Caco-2 (cell line): ENCODE measurements at regions not wholly inside any gene's neighbourhood (a gene's known extent, or its start where the extent isn't known, plus 50 kb on each side); places are given as distances from the start of the nearest gene placed in this dataset.

Experiments
- BruUV-seq: library from RNA; stranded (reverse); fragments of 400-500 nt; replicated peaks from 2 replicates; lab custom pipeline; 2021; lab: Mats Ljungman, UMichigan
- CTCF ChIA-PET: fragments of 300-600 bp; sonication (Branson Sonifier 250); formaldehyde crosslinking; loops from one replicate; lab custom pipeline; 2022; ENCODE audit warnings: antibody characterized with exemption; lab: Charles Lee
- POLR2A ChIA-PET: fragments of 300-600 bp; sonication (Branson Sonifier 250); formaldehyde crosslinking; loops from one replicate; lab custom pipeline; 2022; ENCODE audit warnings: antibody characterized with exemption; lab: Charles Lee
- DNase-seq, 2 experiments: peaks; one replicate each; pipeline versions ENCODE4 v3.0.0 to v3.0.0-alpha.2; 2020 to 2022
- H3K27me3 ChIP-seq: replicated peaks from 2 replicates; pipeline ENCODE4 v1.6.0; 2011; ENCODE audit warnings: low read length; ENCODE audit not compliant: control insufficient read depth, insufficient read depth
- H3K36me3 ChIP-seq: 2 replicates; pipeline ENCODE4 v1.5.1; 2011; ENCODE audit warnings: low read length; ENCODE audit not compliant: control insufficient read depth, insufficient read depth
- H3K4me1 ChIP-seq: fragments of 250-450 bp; sonication (Bioruptor Pico); 2 replicates; pipeline ENCODE4 v1.5.1; 2020; ENCODE audit warnings: mild to moderate bottlenecking
- H3K4me3 ChIP-seq: 2 replicates; pipeline ENCODE4 v1.5.1; 2011; ENCODE audit warnings: low read depth, mild to moderate bottlenecking, control low read depth, low read length
- H3K9me3 ChIP-seq: fragments of 250-450 bp; sonication (Bioruptor Pico); 2 replicates; pipeline ENCODE4 v1.5.1; 2020; ENCODE audit warnings: mild to moderate bottlenecking, moderate library complexity
- H3K27ac Mint-ChIP-seq: one replicate; pipeline ENCODE4 v1.8.0; 2022; ENCODE audit warnings: mixed read lengths; ENCODE audit not compliant: unreplicated experiment
- H3K27me3 Mint-ChIP-seq: one replicate; pipeline ENCODE4 v1.8.0; 2022; ENCODE audit warnings: mixed read lengths; ENCODE audit not compliant: insufficient read depth, unreplicated experiment
- H3K36me3 Mint-ChIP-seq: one replicate; pipeline ENCODE4 v1.8.0; 2022; ENCODE audit warnings: mild to moderate bottlenecking, mixed read lengths; ENCODE audit not compliant: insufficient read depth, unreplicated experiment
- H3K4me1 Mint-ChIP-seq: one replicate; pipeline ENCODE4 v1.8.0; 2022; ENCODE audit warnings: low read depth, mixed read lengths; ENCODE audit not compliant: unreplicated experiment
- H3K4me3 Mint-ChIP-seq: one replicate; pipeline ENCODE4 v1.8.0; 2022; ENCODE audit warnings: mild to moderate bottlenecking, moderate library complexity, mixed read lengths; ENCODE audit not compliant: unreplicated experiment
- H3K9me3 Mint-ChIP-seq: one replicate; pipeline ENCODE4 v1.8.0; 2022; ENCODE audit warnings: mixed read lengths; ENCODE audit not compliant: unreplicated experiment
- intact Hi-C: fragments of 100-400 bp; cut with micrococcal nuclease; formaldehyde crosslinking; loops from one replicate; pipeline ENCODE4 v1.10.0; 2022; ENCODE audit not compliant: unreplicated experiment
- TF ChIP-seq, protein P1 (sequence below), 2 experiments: fragments of 200-600 bp in 1 of 2; IDR thresholded peaks; 1 replicate in 1 of 2; 2 replicates in 1 of 2; pipeline versions ENCODE4 v1.5.1 to v1.8.0; 2011 to 2022; ENCODE audit warnings: antibody characterized with exemption in 1 of 2, control low read depth in 1 of 2, inconsistent platforms in 1 of 2, low read depth in 1 of 2, low read length in 1 of 2, mild to moderate bottlenecking in 1 of 2, moderate library complexity in 1 of 2; ENCODE audit not compliant: insufficient read depth in 1 of 2, severe bottlenecking in 1 of 2, unreplicated experiment in 1 of 2

- TF ChIP-seq, protein P1, sequence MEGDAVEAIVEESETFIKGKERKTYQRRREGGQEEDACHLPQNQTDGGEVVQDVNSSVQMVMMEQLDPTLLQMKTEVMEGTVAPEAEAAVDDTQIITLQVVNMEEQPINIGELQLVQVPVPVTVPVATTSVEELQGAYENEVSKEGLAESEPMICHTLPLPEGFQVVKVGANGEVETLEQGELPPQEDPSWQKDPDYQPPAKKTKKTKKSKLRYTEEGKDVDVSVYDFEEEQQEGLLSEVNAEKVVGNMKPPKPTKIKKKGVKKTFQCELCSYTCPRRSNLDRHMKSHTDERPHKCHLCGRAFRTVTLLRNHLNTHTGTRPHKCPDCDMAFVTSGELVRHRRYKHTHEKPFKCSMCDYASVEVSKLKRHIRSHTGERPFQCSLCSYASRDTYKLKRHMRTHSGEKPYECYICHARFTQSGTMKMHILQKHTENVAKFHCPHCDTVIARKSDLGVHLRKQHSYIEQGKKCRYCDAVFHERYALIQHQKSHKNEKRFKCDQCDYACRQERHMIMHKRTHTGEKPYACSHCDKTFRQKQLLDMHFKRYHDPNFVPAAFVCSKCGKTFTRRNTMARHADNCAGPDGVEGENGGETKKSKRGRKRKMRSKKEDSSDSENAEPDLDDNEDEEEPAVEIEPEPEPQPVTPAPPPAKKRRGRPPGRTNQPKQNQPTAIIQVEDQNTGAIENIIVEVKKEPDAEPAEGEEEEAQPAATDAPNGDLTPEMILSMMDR (IDR thresholded peaks at IDR 0.05; ENCODE audit: insufficient read depth in 1 of 2, low read depth in 1 of 2, low read length in 1 of 2, severe bottlenecking in 1 of 2, unreplicated experiment in 1 of 2) = no peak
- Histone ChIP-seq H3K36me3 (no peaks in the 10 kb centered on the region), H3K27me3 (no peaks in the 10 kb centered on the region), H3K4me1 (no peaks in the 10 kb centered on the region), H3K4me3 (no peak overlapping the region), H3K9me3 (no peaks in the 10 kb centered on the region)
- no peaks in the 10 kb centered on the region for H3K36me3 Mint-ChIP-seq
- H3K4me3 Mint-ChIP-seq = no peak overlapping the region
- H3K27ac Mint-ChIP-seq = no peak overlapping the region
- H3K4me1 Mint-ChIP-seq = no peaks in the 10 kb centered on the region
- ChIA-PET CTCF (no interaction called here), POLR2A (no interaction called here)
- no peak for DNase-seq
- H3K9me3 Mint-ChIP-seq = no peaks in the 10 kb centered on the region
- intact Hi-C loops = no loop called here
- no peaks in the 10 kb centered on the region for H3K27me3 Mint-ChIP-seq
- BruUV-seq = no TSS peak
Measured at GRCh38 chr6:105849746-105850145, 236.4 kb upstream of the PRDM1 start.

DNA sequence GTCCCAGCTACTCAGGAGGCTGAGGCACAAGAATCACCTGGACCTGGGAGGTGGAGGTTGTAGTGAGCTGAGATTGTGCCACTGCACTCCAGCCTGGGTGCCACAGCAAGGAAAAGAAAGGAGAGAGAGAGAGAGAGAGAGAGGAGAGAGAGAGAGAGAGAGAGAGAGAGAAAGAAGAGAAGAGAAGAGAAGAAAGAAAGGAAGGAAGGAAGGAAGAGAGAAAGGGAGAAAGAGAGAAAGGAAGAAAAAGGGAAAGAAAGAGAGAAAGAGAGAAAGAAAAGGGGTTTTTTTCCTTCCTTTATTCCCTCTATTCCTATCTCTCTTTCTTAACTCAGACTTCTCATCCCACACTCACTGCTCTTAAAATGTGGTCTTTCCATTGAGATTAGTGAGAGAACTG is 238.7 kb upstream of the PRDM1 start:
- no TSS peak for BruUV-seq
- Histone ChIP-seq H3K36me3 (no peaks in the 10 kb centered on the region), H3K9me3 (no peaks in the 10 kb centered on the region), H3K4me1 (no peaks in the 10 kb centered on the region), H3K27me3 (no peaks in the 10 kb centered on the region), H3K4me3 (no peak overlapping the region)
- intact Hi-C loops = no loop called here
- Mint-ChIP-seq H3K4me3 (no peak overlapping the region), H3K27me3 (no peaks in the 10 kb centered on the region), H3K4me1 (no peaks in the 10 kb centered on the region), H3K9me3 (no peaks in the 10 kb centered on the region), H3K36me3 (no peaks in the 10 kb centered on the region), H3K27ac (no peak overlapping the region)
- TF ChIP-seq, protein P1 (IDR thresholded peaks at IDR 0.05; ENCODE audit: insufficient read depth in 1 of 2, low read depth in 1 of 2, low read length in 1 of 2, severe bottlenecking in 1 of 2, unreplicated experiment in 1 of 2) = no peak
- no peak for DNase-seq
- ChIA-PET CTCF (no interaction called here), POLR2A (no interaction called here)

DNA sequence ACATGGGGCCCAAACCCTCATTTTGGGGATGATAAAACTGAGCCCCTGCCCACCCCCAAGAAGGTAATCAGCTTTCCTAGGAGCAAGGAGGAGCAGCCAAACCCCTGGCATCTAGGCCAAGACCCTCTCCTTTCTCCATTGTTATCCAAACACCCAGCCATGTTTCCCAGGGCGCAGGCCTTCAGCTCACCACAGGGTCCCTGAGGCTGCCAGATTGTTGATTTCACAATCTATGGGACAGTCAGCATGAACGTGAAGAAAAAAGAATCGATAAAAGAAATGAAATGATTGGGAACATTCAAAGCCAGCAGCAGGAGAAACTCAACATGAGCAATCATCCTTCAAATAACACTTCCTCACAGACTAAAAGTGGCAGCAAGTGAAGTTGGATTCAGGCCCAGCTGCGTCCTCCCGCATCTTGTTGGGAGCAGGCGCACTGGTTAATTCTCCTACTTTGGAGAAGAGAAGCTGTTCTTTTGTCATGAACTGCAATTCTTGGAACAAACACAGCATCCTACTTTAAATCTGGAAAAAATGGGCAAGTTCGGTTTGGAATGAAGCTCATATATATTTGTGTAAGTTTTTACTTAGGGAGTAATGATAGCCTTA is 241.8 kb upstream of the PRDM1 start:
- POLR2A ChIA-PET = no interaction called here

More for the DNA sequence above, 241.8 kb upstream of the PRDM1 start:
- no peaks in the 10 kb centered on the region for H3K27me3 Mint-ChIP-seq
- Histone ChIP-seq H3K4me3 (no peak overlapping the region), H3K9me3 (no peaks in the 10 kb centered on the region), H3K4me1 (no peaks in the 10 kb centered on the region), H3K36me3 (no peaks in the 10 kb centered on the region), H3K27me3 (no peaks in the 10 kb centered on the region)
- H3K27ac Mint-ChIP-seq = no peak overlapping the region
- TF ChIP-seq, protein P1 (IDR thresholded peaks at IDR 0.05; ENCODE audit: insufficient read depth in 1 of 2, low read depth in 1 of 2, low read length in 1 of 2, severe bottlenecking in 1 of 2, unreplicated experiment in 1 of 2) = no peak
- no peak for DNase-seq
- intact Hi-C loops = no loop called here
- H3K9me3 Mint-ChIP-seq = no peaks in the 10 kb centered on the region
- CTCF ChIA-PET = no interaction called here
- H3K36me3 Mint-ChIP-seq = no peaks in the 10 kb centered on the region
- no TSS peak for BruUV-seq
- H3K4me1 Mint-ChIP-seq = no peaks in the 10 kb centered on the region
- no peak overlapping the region for H3K4me3 Mint-ChIP-seq
